ENCODE measurements at regions not wholly inside any gene's neighbourhood (a gene's known extent, or its start where the extent isn't known, plus 50 kb on each side); places are given as distances from the start of the nearest gene placed in this dataset.
"Not testable (repeated sequence)": the region's sequence is repeated elsewhere in the genome, so short reads cannot be mapped to it uniquely, and the experiment has no call there.

- DNase-seq (ENCODE audit: low spot score) = no peak
These were observed 282.7 kb upstream of the ZNF32 start for GRCh38 chr10:43931308-43931930.

- no peak for DNase-seq (ENCODE audit: low spot score)
These were observed 282.1 kb upstream of the ZNF32 start for GRCh38 chr10:43930777-43931176.

- no peak for DNase-seq (ENCODE audit: low spot score)
These were observed 281.6 kb upstream of the ZNF32 start for GRCh38 chr10:43930243-43930642.

- no peak for DNase-seq (ENCODE audit: low spot score)
These were observed 280.4 kb upstream of the ZNF32 start for GRCh38 chr10:43929122-43929521.

- no peak for DNase-seq (ENCODE audit: low spot score)
These were observed 279.8 kb upstream of the ZNF32 start for GRCh38 chr10:43928425-43928968.

GRCh38 chr10:43926875-43927406, 278.3 kb upstream of the ZNF32 start:
- no peak for DNase-seq (ENCODE audit: low spot score)

GRCh38 chr10:43926371-43926770, 277.7 kb upstream of the ZNF32 start:
- no peak for DNase-seq (ENCODE audit: low spot score)

- DNase-seq (ENCODE audit: low spot score) = no peak
These were observed 277.1 kb upstream of the ZNF32 start for GRCh38 chr10:43925793-43926192.

GRCh38 chr10:43923328-43923727, 274.6 kb upstream of the ZNF32 start:
- no peak for DNase-seq (ENCODE audit: low spot score)

- no peak for DNase-seq (ENCODE audit: low spot score)
These were observed 273.9 kb upstream of the ZNF32 start for GRCh38 chr10:43922335-43923280.

- no peak for DNase-seq (ENCODE audit: low spot score)
These were observed 273.2 kb upstream of the ZNF32 start for GRCh38 chr10:43921881-43922280.

- DNase-seq (ENCODE audit: low spot score) = no peak
These were observed 272.8 kb upstream of the ZNF32 start for GRCh38 chr10:43921478-43921877.

GRCh38 chr10:43920236-43920758, 271.6 kb upstream of the ZNF32 start:
- not testable (repeated sequence) for DNase-seq (ENCODE audit: low spot score)

GRCh38 chr10:43913676-43914235, 265.1 kb upstream of the ZNF32 start:
- no peak for DNase-seq (ENCODE audit: low spot score)

- DNase-seq (ENCODE audit: low spot score) = no peak
These were observed 263.8 kb upstream of the ZNF32 start for GRCh38 chr10:43912469-43912868.

- DNase-seq (ENCODE audit: low spot score) = no peak
These were observed 257.8 kb upstream of the ZNF32 start for GRCh38 chr10:43906490-43906889.

GRCh38 chr10:43905512-43906236, 257.0 kb upstream of the ZNF32 start:
- no peak for DNase-seq (ENCODE audit: low spot score)

GRCh38 chr10:43904844-43905243, 256.2 kb upstream of the ZNF32 start:
- no peak for DNase-seq (ENCODE audit: low spot score)

- DNase-seq (ENCODE audit: low spot score) = no peak
These were observed 255.6 kb upstream of the ZNF32 start for GRCh38 chr10:43904301-43904700.

GRCh38 chr10:43903451-43903850, 254.8 kb upstream of the ZNF32 start:
- no peak for DNase-seq (ENCODE audit: low spot score)

- DNase-seq (ENCODE audit: low spot score) = no peak
These were observed 254.2 kb upstream of the ZNF32 start for GRCh38 chr10:43902842-43903241.

Measured in CD4-positive, alpha-beta T cell treated with Interleukin-6 at 100 ng/mL for 8 hours (primary cell).